ENCODE measurements at regions not wholly inside any gene's neighbourhood (a gene's known extent, or its start where the extent isn't known, plus 50 kb on each side); places are given as distances from the start of the nearest gene placed in this dataset.

GRCh38 chr6:141562186-141562811 lies 570.4 kb upstream of the GJE1 start:
- TF ChIP-seq CTCF (IDR thresholded peaks at IDR 0.05), result no peak
- no peak for TF ChIP-seq POLR2AphosphoS5 (IDR thresholded peaks at IDR 0.05)
- no peak for TF ChIP-seq POLR2A (IDR thresholded peaks at IDR 0.05)
- TF ChIP-seq EP300 (IDR thresholded peaks at IDR 0.05), result no peak
